Astrocyte (in vitro differentiated cells and primary cell): ENCODE measurements at regions not wholly inside any gene's neighbourhood (a gene's known extent, or its start where the extent isn't known, plus 50 kb on each side); places are given as distances from the start of the nearest gene placed in this dataset.

Source experiments
- DNase-seq: peaks from one replicate; pipeline ENCODE4 v3.0.0-alpha.2; 2010; ENCODE audit warnings: low read depth
- FAIRE-seq: peaks from 2 replicates; lab custom pipeline; 2011; peaks lifted over from hg19 to GRCh38; lab: Jason Lieb, UNC
- H2AFZ ChIP-seq: 2 replicates; pipeline ENCODE4 v1.6.0; 2012; ENCODE audit warnings: low read depth, low read length, inconsistent platforms
- H3K27ac ChIP-seq: 2 replicates; pipeline ENCODE4 v1.5.1; 2011; ENCODE audit warnings: low read depth, low read length, inconsistent platforms
- H3K27me3 ChIP-seq: 2 replicates; pipeline ENCODE4 v1.6.0; 2011; ENCODE audit warnings: low read length, inconsistent platforms; ENCODE audit not compliant: insufficient read depth
- H3K36me3 ChIP-seq: 2 replicates; pipeline ENCODE4 v1.5.1; 2011; ENCODE audit warnings: low read length, inconsistent platforms; ENCODE audit not compliant: insufficient read depth
- H3K4me1 ChIP-seq: 2 replicates; pipeline ENCODE4 v1.5.1; 2011; ENCODE audit warnings: low read length, inconsistent platforms; ENCODE audit not compliant: insufficient read depth
- H3K4me2 ChIP-seq: 2 replicates; pipeline ENCODE4 v1.6.0; 2012; ENCODE audit warnings: low read length, inconsistent platforms
- H3K4me3 ChIP-seq: 2 replicates; pipeline ENCODE4 v1.5.1; 2011; ENCODE audit warnings: low read depth, mild to moderate bottlenecking, low read length, inconsistent platforms; ENCODE audit not compliant: insufficient read depth
- H3K79me2 ChIP-seq: 2 replicates; pipeline ENCODE4 v1.6.0; 2012; ENCODE audit warnings: mild to moderate bottlenecking, low read length, inconsistent platforms; ENCODE audit not compliant: insufficient read depth
- H3K9ac ChIP-seq: 2 replicates; pipeline ENCODE4 v1.6.0; 2012; ENCODE audit warnings: mild to moderate bottlenecking, low read length, inconsistent platforms
- H3K9me3 ChIP-seq: 2 replicates; pipeline ENCODE4 v1.5.1; 2012; ENCODE audit warnings: low read depth, mild to moderate bottlenecking, low read length, inconsistent platforms; ENCODE audit not compliant: insufficient read depth
- H4K20me1 ChIP-seq: 2 replicates; pipeline ENCODE4 v1.6.0; 2012; ENCODE audit warnings: low read length, inconsistent platforms; ENCODE audit not compliant: insufficient read depth
- H3K27ac Mint-ChIP-seq: one replicate; pipeline ENCODE4 v1.8.0; 2021; ENCODE audit warnings: mild to moderate bottlenecking, mixed read lengths; ENCODE audit not compliant: unreplicated experiment
- H3K27me3 Mint-ChIP-seq: one replicate; pipeline ENCODE4 v1.8.0; 2021; ENCODE audit warnings: low read depth, mixed read lengths; ENCODE audit not compliant: unreplicated experiment
- H3K36me3 Mint-ChIP-seq: one replicate; pipeline ENCODE4 v1.8.0; 2021; ENCODE audit warnings: low read depth, mixed read lengths; ENCODE audit not compliant: unreplicated experiment
- H3K4me1 Mint-ChIP-seq: one replicate; pipeline ENCODE4 v1.8.0; 2021; ENCODE audit warnings: low read depth, mixed read lengths; ENCODE audit not compliant: unreplicated experiment
- H3K4me3 Mint-ChIP-seq: one replicate; pipeline ENCODE4 v1.8.0; 2021; ENCODE audit warnings: mild to moderate bottlenecking, moderate library complexity, mixed read lengths; ENCODE audit not compliant: unreplicated experiment
- H3K9me3 Mint-ChIP-seq: one replicate; pipeline ENCODE4 v1.8.0; 2021; ENCODE audit warnings: mild to moderate bottlenecking, mixed read lengths; ENCODE audit not compliant: unreplicated experiment
- EZH2 ChIP-seq: IDR thresholded peaks from 2 replicates; pipeline ENCODE4 v1.6.1; 2012; ENCODE audit warnings: mild to moderate bottlenecking, low read length, inconsistent platforms; ENCODE audit not compliant: insufficient read depth
- TF ChIP-seq, protein P1 (sequence below): IDR thresholded peaks from 2 replicates; pipeline ENCODE4 v1.5.1; 2011; ENCODE audit warnings: low read depth, mild to moderate bottlenecking, inconsistent platforms, low read length, moderate library complexity; ENCODE audit not compliant: insufficient read depth

- H3K27ac ChIP-seq: no peak overlapping the region
- H3K79me2 ChIP-seq: no peaks in the 10 kb centered on the region
- TF ChIP-seq EZH2: no peak
- TF ChIP-seq, protein P1, sequence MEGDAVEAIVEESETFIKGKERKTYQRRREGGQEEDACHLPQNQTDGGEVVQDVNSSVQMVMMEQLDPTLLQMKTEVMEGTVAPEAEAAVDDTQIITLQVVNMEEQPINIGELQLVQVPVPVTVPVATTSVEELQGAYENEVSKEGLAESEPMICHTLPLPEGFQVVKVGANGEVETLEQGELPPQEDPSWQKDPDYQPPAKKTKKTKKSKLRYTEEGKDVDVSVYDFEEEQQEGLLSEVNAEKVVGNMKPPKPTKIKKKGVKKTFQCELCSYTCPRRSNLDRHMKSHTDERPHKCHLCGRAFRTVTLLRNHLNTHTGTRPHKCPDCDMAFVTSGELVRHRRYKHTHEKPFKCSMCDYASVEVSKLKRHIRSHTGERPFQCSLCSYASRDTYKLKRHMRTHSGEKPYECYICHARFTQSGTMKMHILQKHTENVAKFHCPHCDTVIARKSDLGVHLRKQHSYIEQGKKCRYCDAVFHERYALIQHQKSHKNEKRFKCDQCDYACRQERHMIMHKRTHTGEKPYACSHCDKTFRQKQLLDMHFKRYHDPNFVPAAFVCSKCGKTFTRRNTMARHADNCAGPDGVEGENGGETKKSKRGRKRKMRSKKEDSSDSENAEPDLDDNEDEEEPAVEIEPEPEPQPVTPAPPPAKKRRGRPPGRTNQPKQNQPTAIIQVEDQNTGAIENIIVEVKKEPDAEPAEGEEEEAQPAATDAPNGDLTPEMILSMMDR: no peak
- H3K4me3 Mint-ChIP-seq: no peak overlapping the region
- FAIRE-seq: no peak
- no peaks in the 10 kb centered on the region for H4K20me1 ChIP-seq
- no peaks in the 10 kb centered on the region for H3K27me3 Mint-ChIP-seq
- H3K4me3 ChIP-seq: no peak overlapping the region
- H3K36me3 ChIP-seq: no peaks in the 10 kb centered on the region
- H3K4me1 ChIP-seq: no peaks in the 10 kb centered on the region
- H3K27ac Mint-ChIP-seq: no peak overlapping the region
- H3K36me3 Mint-ChIP-seq: no peaks in the 10 kb centered on the region
- H3K9me3 Mint-ChIP-seq: peaks cover 2% of the 10 kb centered on the region
- no peaks in the 10 kb centered on the region for H3K4me1 Mint-ChIP-seq
- no peak overlapping the region for H2AFZ ChIP-seq
- H3K4me2 ChIP-seq: no peak overlapping the region
- no peaks in the 10 kb centered on the region for H3K27me3 ChIP-seq
- H3K9me3 ChIP-seq: no peaks in the 10 kb centered on the region
- no peak for DNase-seq
- H3K9ac ChIP-seq: no peak overlapping the region
These were observed 86.2 kb upstream of the SIAH1 start for GRCh38 chr16:48471435-48471834.

DNA sequence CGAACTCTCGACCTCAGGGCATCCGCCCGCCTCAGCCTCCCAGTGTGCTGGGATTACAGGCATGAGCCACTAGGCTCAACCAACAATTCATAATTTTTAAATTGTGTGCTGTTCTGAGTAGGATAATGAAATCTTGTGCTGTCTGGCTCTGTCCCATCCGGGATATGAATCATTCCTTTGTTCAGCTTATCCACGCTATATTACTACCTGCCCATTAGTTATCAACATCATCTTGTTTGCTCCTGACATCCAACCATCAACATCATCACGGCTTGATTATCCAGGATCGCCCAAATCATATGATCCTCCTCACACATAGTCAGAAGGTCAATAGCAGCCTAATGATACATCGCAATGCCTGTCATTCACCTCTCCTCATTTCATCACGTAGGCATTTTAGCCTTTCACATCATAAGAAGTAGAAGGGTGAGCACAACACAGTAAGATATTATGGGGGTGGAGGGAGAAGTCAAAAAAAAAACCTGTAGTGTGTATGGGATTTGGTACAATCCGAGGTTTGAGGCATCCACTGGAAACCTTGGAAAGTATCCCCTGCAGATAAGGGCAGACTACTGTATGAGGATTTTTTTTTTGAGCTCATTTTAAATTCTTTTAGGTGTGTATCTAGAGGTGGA, 77.0 kb upstream of the SIAH1 start:
- no peaks in the 10 kb centered on the region for H3K36me3 Mint-ChIP-seq

GRCh38 chr16:48459167-48459566, 74.0 kb upstream of the SIAH1 start:
- H4K20me1 ChIP-seq: no peaks in the 10 kb centered on the region
- H3K36me3 ChIP-seq: no peaks in the 10 kb centered on the region
- no peaks in the 10 kb centered on the region for H3K9me3 Mint-ChIP-seq
- FAIRE-seq: no peak
- no peak overlapping the region for H3K4me3 Mint-ChIP-seq
- H3K9ac ChIP-seq: no peak overlapping the region
- H3K4me1 ChIP-seq: no peaks in the 10 kb centered on the region
- H3K4me2 ChIP-seq: no peak overlapping the region
- no peak overlapping the region for H2AFZ ChIP-seq
- H3K4me3 ChIP-seq: no peak overlapping the region
- peaks cover 3% of the 10 kb centered on the region for H3K27me3 ChIP-seq
- peaks cover 14% of the 10 kb centered on the region for H3K4me1 Mint-ChIP-seq
- no peaks in the 10 kb centered on the region for H3K9me3 ChIP-seq
- peak overlapping the region; percentile 30 for H3K27ac Mint-ChIP-seq
- TF ChIP-seq, protein P1: no peak
- DNase-seq: no peak
- H3K27me3 Mint-ChIP-seq: peaks cover 3% of the 10 kb centered on the region
- H3K36me3 Mint-ChIP-seq: peaks cover 1% of the 10 kb centered on the region
- H3K79me2 ChIP-seq: no peaks in the 10 kb centered on the region
- H3K27ac ChIP-seq: no peak overlapping the region

More for the DNA sequence above, 77.0 kb upstream of the SIAH1 start:
- no peaks in the 10 kb centered on the region for H3K4me1 ChIP-seq
- Mint-ChIP-seq H3K27me3 (no peaks in the 10 kb centered on the region), H3K4me1 (peaks cover 14% of the 10 kb centered on the region), H3K4me3 (no peak overlapping the region), H3K27ac (no peak overlapping the region), H3K9me3 (peaks cover 7% of the 10 kb centered on the region)
- no peaks in the 10 kb centered on the region for H3K27me3 ChIP-seq
- H4K20me1 ChIP-seq: no peaks in the 10 kb centered on the region
- H3K4me3 ChIP-seq: no peak overlapping the region
- H2AFZ ChIP-seq: no peak overlapping the region
- no peak overlapping the region for H3K9ac ChIP-seq
- no peaks in the 10 kb centered on the region for H3K36me3 ChIP-seq
- DNase-seq (peak; percentile 50), FAIRE-seq (no peak)
- no peaks in the 10 kb centered on the region for H3K9me3 ChIP-seq
- no peak for TF ChIP-seq EZH2
- TF ChIP-seq, protein P1: no peak
- H3K4me2 ChIP-seq: no peak overlapping the region
- no peaks in the 10 kb centered on the region for H3K79me2 ChIP-seq
- no peak overlapping the region for H3K27ac ChIP-seq
